NCI-H1694 (cell line): ENCODE measurements at regions not wholly inside any gene's neighbourhood (a gene's known extent, or its start where the extent isn't known, plus 50 kb on each side); places are given as distances from the start of the nearest gene placed in this dataset.
"Not testable (repeated sequence)": the region's sequence is repeated elsewhere in the genome, so short reads cannot be mapped to it uniquely, and the experiment has no call there.

Source experiments
- DNase-seq: peaks from one replicate; lab custom pipeline; 2025; lab: John Stamatoyannopoulos, UW

GRCh38 chr13:76289558-76289957 lies 596.6 kb downstream of the KCTD12 start:
- peak; percentile 74 for DNase-seq

- no peak for DNase-seq
Observed at GRCh38 chr13:76286178-76286577, 600.0 kb downstream of the KCTD12 start.

- DNase-seq: no peak
Observed at GRCh38 chr13:76285463-76285862, 600.7 kb downstream of the KCTD12 start.

- DNase-seq: not testable (repeated sequence)
Observed at GRCh38 chr13:76279766-76280165, 606.4 kb downstream of the KCTD12 start.

GRCh38 chr13:76271728-76272232 lies 614.4 kb downstream of the KCTD12 start:
- no peak for DNase-seq

GRCh38 chr13:76268307-76268706 lies 617.9 kb downstream of the KCTD12 start:
- DNase-seq: not testable (repeated sequence)

GRCh38 chr13:76267216-76267615 lies 619.0 kb downstream of the KCTD12 start:
- no peak for DNase-seq

GRCh38 chr13:76266561-76266960 lies 619.6 kb downstream of the KCTD12 start:
- no peak for DNase-seq

GRCh38 chr13:76250211-76250610 lies 614.1 kb downstream of the LMO7 start:
- DNase-seq: no peak

GRCh38 chr13:76245920-76246319 lies 609.8 kb downstream of the LMO7 start:
- no peak for DNase-seq

GRCh38 chr13:76245211-76245610 lies 609.1 kb downstream of the LMO7 start:
- DNase-seq: no peak

GRCh38 chr13:76243120-76243519 lies 607.0 kb downstream of the LMO7 start:
- DNase-seq: not testable (repeated sequence)

GRCh38 chr13:76239031-76239680 lies 603.0 kb downstream of the LMO7 start:
- DNase-seq: no peak

GRCh38 chr13:76231522-76232167 lies 595.5 kb downstream of the LMO7 start:
- DNase-seq: no peak

- DNase-seq: no peak
Observed at GRCh38 chr13:76229281-76229680, 593.2 kb downstream of the LMO7 start.

- DNase-seq: no peak
Observed at GRCh38 chr13:76226941-76227340, 590.8 kb downstream of the LMO7 start.

- DNase-seq: no peak
Observed at GRCh38 chr13:76225815-76226489, 589.8 kb downstream of the LMO7 start.

GRCh38 chr13:76223999-76224398 lies 587.9 kb downstream of the LMO7 start:
- DNase-seq: no peak

- DNase-seq: no peak
Observed at GRCh38 chr13:76223565-76223964, 587.4 kb downstream of the LMO7 start.

- DNase-seq: no peak
Observed at GRCh38 chr13:76222511-76222910, 586.4 kb downstream of the LMO7 start.

- DNase-seq: peak; percentile 33
Observed at GRCh38 chr13:76216729-76217128, 580.6 kb downstream of the LMO7 start.

GRCh38 chr13:76214001-76214400 lies 577.9 kb downstream of the LMO7 start:
- no peak for DNase-seq

- no peak for DNase-seq
Observed at GRCh38 chr13:76213423-76213904, 577.3 kb downstream of the LMO7 start.
